ENCODE measurements at regions not wholly inside any gene's neighbourhood (a gene's known extent, or its start where the extent isn't known, plus 50 kb on each side); places are given as distances from the start of the nearest gene placed in this dataset.

- no peak for DNase-seq
- ATAC-seq: no peak
- intact Hi-C loops (cut with DNase I): no loop called here
Observed at GRCh38 chr14:62076368-62076767, 314.1 kb downstream of the SNAPC1 start.

- intact Hi-C loops (cut with DNase I): no loop called here
- ATAC-seq: no peak
- DNase-seq: no peak
Observed at GRCh38 chr14:62076825-62077605, 314.8 kb downstream of the SNAPC1 start.

GRCh38 chr14:62077676-62078261 is 315.5 kb downstream of the SNAPC1 start:
- ATAC-seq (no peak), DNase-seq (no peak)
- intact Hi-C loops (cut with DNase I): no loop called here

GRCh38 chr14:62079038-62079437 is 316.8 kb downstream of the SNAPC1 start:
- intact Hi-C loops (cut with DNase I): no loop called here
- DNase-seq (no peak), ATAC-seq (no peak)

GRCh38 chr14:62081012-62081612 is 318.9 kb downstream of the SNAPC1 start:
- intact Hi-C loops (cut with DNase I): no loop called here
- DNase-seq: no peak
- no peak for ATAC-seq

- ATAC-seq (no peak), DNase-seq (no peak)
- intact Hi-C loops (cut with DNase I): no loop called here
Observed at GRCh38 chr14:62081951-62082350, 319.7 kb downstream of the SNAPC1 start.

- intact Hi-C loops (cut with DNase I): no loop called here
- no peak for DNase-seq
Observed at GRCh38 chr14:62082779-62083178, 320.6 kb downstream of the SNAPC1 start.

GRCh38 chr14:62084020-62084419 is 321.8 kb downstream of the SNAPC1 start:
- intact Hi-C loops (cut with DNase I): no loop called here
- ATAC-seq: no peak
- no peak for DNase-seq

More at GRCh38 chr14:62082779-62083178, 320.6 kb downstream of the SNAPC1 start:
- ATAC-seq: no peak

GRCh38 chr14:62087191-62087590 is 325.0 kb downstream of the SNAPC1 start:
- intact Hi-C loops (cut with DNase I): no loop called here
- ATAC-seq (no peak), DNase-seq (no peak)

- ATAC-seq: no peak
- DNase-seq: no peak
Observed at GRCh38 chr14:62093736-62094135, 331.5 kb downstream of the SNAPC1 start.

GRCh38 chr14:62097072-62097471 is 334.9 kb downstream of the SNAPC1 start:
- no peak for DNase-seq
- intact Hi-C loops (cut with DNase I): no loop called here
- ATAC-seq: no peak

More at GRCh38 chr14:62093736-62094135, 331.5 kb downstream of the SNAPC1 start:
- intact Hi-C loops (cut with DNase I): no loop called here

GRCh38 chr14:62097824-62098223 is 335.6 kb downstream of the SNAPC1 start:
- ATAC-seq: no peak
- no peak for DNase-seq
- intact Hi-C loops (cut with DNase I): no loop called here

GRCh38 chr14:62098357-62098756 is 336.1 kb downstream of the SNAPC1 start:
- intact Hi-C loops (cut with DNase I): no loop called here
- no peak for DNase-seq
- no peak for ATAC-seq

GRCh38 chr14:62099091-62099490 is 336.9 kb downstream of the SNAPC1 start:
- intact Hi-C loops (cut with DNase I): no loop called here
- ATAC-seq (no peak), DNase-seq (no peak)

- no peak for ATAC-seq
- intact Hi-C loops (cut with DNase I): no loop called here
- DNase-seq: no peak
Observed at GRCh38 chr14:62101189-62101588, 339.0 kb downstream of the SNAPC1 start.

- no peak for ATAC-seq
Observed at GRCh38 chr14:62101673-62102348, 339.6 kb downstream of the SNAPC1 start.

GRCh38 chr14:62102349-62102725 is 340.1 kb downstream of the SNAPC1 start:
- DNase-seq (no peak), ATAC-seq (no peak)
- intact Hi-C loops (cut with DNase I): no loop called here

More at GRCh38 chr14:62101673-62102348, 339.6 kb downstream of the SNAPC1 start:
- intact Hi-C loops (cut with DNase I): no loop called here
- no peak for DNase-seq

- no peak for ATAC-seq
- intact Hi-C loops (cut with DNase I): no loop called here
- DNase-seq: no peak
Observed at GRCh38 chr14:62103464-62103863, 341.2 kb downstream of the SNAPC1 start.

- DNase-seq (no peak), ATAC-seq (no peak)
Observed at GRCh38 chr14:62110941-62111340, 348.7 kb downstream of the SNAPC1 start.

More at GRCh38 chr14:62110941-62111340, 348.7 kb downstream of the SNAPC1 start:
- intact Hi-C loops (cut with DNase I): no loop called here
